ACC112 (cell line): ENCODE measurements at regions not wholly inside any gene's neighbourhood (a gene's known extent, or its start where the extent isn't known, plus 50 kb on each side); places are given as distances from the start of the nearest gene placed in this dataset.

ENCODE experiments used
- H2AFZ ChIP-seq: fragments of 200-600 bp; sonication (generic); one replicate; pipeline ENCODE4 v1.6.0; 2017; ENCODE audit warnings: antibody characterized with exemption, low read length; ENCODE audit not compliant: unreplicated experiment
- H3K27ac ChIP-seq: fragments of 200-600 bp; sonication (generic); 2 replicates; pipeline ENCODE4 v1.5.1; 2014; ENCODE audit warnings: low read depth, mild to moderate bottlenecking, antibody characterized with exemption, low read length, moderate library complexity
- H3K27me3 ChIP-seq: fragments of 200-600 bp; sonication (generic); 2 replicates; pipeline ENCODE4 v1.6.1; 2014; ENCODE audit warnings: mild to moderate bottlenecking, antibody characterized with exemption, low read length, moderate library complexity, mixed read lengths; ENCODE audit not compliant: insufficient read depth
- H3K36me3 ChIP-seq: fragments of 200-600 bp; sonication (generic); 2 replicates; pipeline ENCODE4 v1.6.1; 2016; ENCODE audit warnings: mild to moderate bottlenecking, antibody characterized with exemption, low read length, moderate library complexity, mixed read lengths; ENCODE audit not compliant: insufficient read depth
- H3K4me1 ChIP-seq: fragments of 200-600 bp; sonication (generic); one replicate; pipeline ENCODE4 v1.6.1; 2016; ENCODE audit warnings: low read length, mixed read lengths; ENCODE audit not compliant: insufficient read depth, unreplicated experiment, control insufficient read depth
- H3K4me3 ChIP-seq: fragments of 200-600 bp; sonication (generic); 2 replicates; pipeline ENCODE4 v1.5.1; 2014; ENCODE audit warnings: mild to moderate bottlenecking, low read depth, low read length
- H3K79me2 ChIP-seq: fragments of 200-600 bp; sonication (generic); one replicate; pipeline ENCODE4 v1.6.0; 2016; ENCODE audit warnings: low read length; ENCODE audit not compliant: control insufficient read depth, unreplicated experiment, insufficient read depth

- H3K27ac ChIP-seq: no peak overlapping the region
- no peaks in the 10 kb centered on the region for H3K36me3 ChIP-seq
- no peaks in the 10 kb centered on the region for H3K79me2 ChIP-seq
- H2AFZ ChIP-seq: no peak overlapping the region
- H3K4me3 ChIP-seq: no peak overlapping the region
- H3K4me1 ChIP-seq: no peaks in the 10 kb centered on the region
- no peaks in the 10 kb centered on the region for H3K27me3 ChIP-seq
Observed at GRCh38 chr19:28920269-28921066, 292.5 kb downstream of the UQCRFS1 start.

GRCh38 chr19:28917621-28918020 lies 295.3 kb downstream of the UQCRFS1 start:
- Histone ChIP-seq H3K79me2 (no peaks in the 10 kb centered on the region), H3K27me3 (no peaks in the 10 kb centered on the region), H3K4me3 (no peak overlapping the region), H3K4me1 (no peaks in the 10 kb centered on the region), H3K27ac (no peak overlapping the region), H3K36me3 (no peaks in the 10 kb centered on the region), H2AFZ (no peak overlapping the region)

GRCh38 chr19:28915737-28916460 lies 297.1 kb downstream of the UQCRFS1 start:
- Histone ChIP-seq H3K27ac (no peak overlapping the region), H2AFZ (no peak overlapping the region), H3K4me3 (no peak overlapping the region), H3K79me2 (no peaks in the 10 kb centered on the region), H3K27me3 (no peaks in the 10 kb centered on the region), H3K4me1 (no peaks in the 10 kb centered on the region), H3K36me3 (no peaks in the 10 kb centered on the region)

- no peaks in the 10 kb centered on the region for H3K36me3 ChIP-seq
- H2AFZ ChIP-seq: no peak overlapping the region
- no peaks in the 10 kb centered on the region for H3K79me2 ChIP-seq
- H3K4me3 ChIP-seq: no peak overlapping the region
- H3K27ac ChIP-seq: no peak overlapping the region
- no peaks in the 10 kb centered on the region for H3K27me3 ChIP-seq
- H3K4me1 ChIP-seq: no peaks in the 10 kb centered on the region
Observed at GRCh38 chr19:28915202-28915601, 297.7 kb downstream of the UQCRFS1 start.

GRCh38 chr19:28914173-28914572 lies 298.8 kb downstream of the UQCRFS1 start:
- Histone ChIP-seq H2AFZ (no peak overlapping the region), H3K36me3 (no peaks in the 10 kb centered on the region), H3K4me3 (no peak overlapping the region), H3K27me3 (no peaks in the 10 kb centered on the region), H3K79me2 (no peaks in the 10 kb centered on the region), H3K4me1 (no peaks in the 10 kb centered on the region), H3K27ac (no peak overlapping the region)

GRCh38 chr19:28913626-28914025 lies 299.3 kb downstream of the UQCRFS1 start:
- no peaks in the 10 kb centered on the region for H3K36me3 ChIP-seq
- no peak overlapping the region for H3K4me3 ChIP-seq
- no peaks in the 10 kb centered on the region for H3K4me1 ChIP-seq
- no peak overlapping the region for H2AFZ ChIP-seq
- H3K27ac ChIP-seq: no peak overlapping the region
- H3K79me2 ChIP-seq: no peaks in the 10 kb centered on the region
- H3K27me3 ChIP-seq: no peaks in the 10 kb centered on the region

- Histone ChIP-seq H3K4me1 (peaks cover 3% of the 10 kb centered on the region), H3K4me3 (no peak overlapping the region), H3K36me3 (no peaks in the 10 kb centered on the region), H3K79me2 (no peaks in the 10 kb centered on the region), H2AFZ (no peak overlapping the region), H3K27me3 (no peaks in the 10 kb centered on the region), H3K27ac (no peak overlapping the region)
Observed at GRCh38 chr19:28908941-28909340, 304.0 kb downstream of the UQCRFS1 start.

- Histone ChIP-seq H2AFZ (no peak overlapping the region), H3K4me1 (peaks cover 3% of the 10 kb centered on the region), H3K4me3 (no peak overlapping the region), H3K27ac (no peak overlapping the region), H3K79me2 (no peaks in the 10 kb centered on the region), H3K36me3 (no peaks in the 10 kb centered on the region), H3K27me3 (no peaks in the 10 kb centered on the region)
Observed at GRCh38 chr19:28907534-28907933, 305.4 kb downstream of the UQCRFS1 start.

GRCh38 chr19:28905996-28906395 lies 307.0 kb downstream of the UQCRFS1 start:
- Histone ChIP-seq H3K4me1 (peaks cover 3% of the 10 kb centered on the region), H3K4me3 (no peak overlapping the region), H3K27me3 (no peaks in the 10 kb centered on the region), H3K79me2 (no peaks in the 10 kb centered on the region), H3K36me3 (no peaks in the 10 kb centered on the region), H2AFZ (no peak overlapping the region), H3K27ac (no peak overlapping the region)

- Histone ChIP-seq H3K27me3 (no peaks in the 10 kb centered on the region), H2AFZ (no peak overlapping the region)
Observed at GRCh38 chr19:28899703-28900102, 313.2 kb downstream of the UQCRFS1 start.

GRCh38 chr19:28898249-28898648 lies 314.7 kb downstream of the UQCRFS1 start:
- Histone ChIP-seq H3K27me3 (no peaks in the 10 kb centered on the region), H2AFZ (no peak overlapping the region), H3K4me3 (no peak overlapping the region), H3K36me3 (no peaks in the 10 kb centered on the region), H3K79me2 (no peaks in the 10 kb centered on the region), H3K27ac (no peak overlapping the region), H3K4me1 (no peaks in the 10 kb centered on the region)

More at GRCh38 chr19:28899703-28900102, 313.2 kb downstream of the UQCRFS1 start:
- no peak overlapping the region for H3K27ac ChIP-seq
- H3K4me1 ChIP-seq: no peaks in the 10 kb centered on the region
- no peaks in the 10 kb centered on the region for H3K36me3 ChIP-seq
- H3K79me2 ChIP-seq: no peaks in the 10 kb centered on the region
- no peak overlapping the region for H3K4me3 ChIP-seq
